ENCODE measurements at regions not wholly inside any gene's neighbourhood (a gene's known extent, or its start where the extent isn't known, plus 50 kb on each side); places are given as distances from the start of the nearest gene placed in this dataset.

DNA sequence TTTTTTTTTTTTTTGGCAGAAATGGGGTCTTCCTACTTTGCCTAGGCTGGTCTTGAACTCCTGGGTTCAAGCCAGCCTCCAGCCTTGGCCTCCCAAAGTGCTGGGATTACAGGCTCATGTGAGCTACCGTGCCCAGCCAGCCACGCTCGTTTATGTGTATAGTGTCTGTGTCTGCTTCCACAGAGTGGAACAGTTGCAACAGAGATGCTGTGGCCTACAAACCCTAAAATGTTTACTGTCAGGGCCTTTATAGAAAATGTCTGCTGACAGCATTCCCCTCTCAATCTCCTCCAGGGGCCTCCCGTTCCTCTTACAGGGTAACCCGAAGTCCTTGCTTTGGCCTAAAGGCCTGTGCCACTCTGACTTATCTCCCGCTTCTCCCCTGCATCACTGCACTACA, 87.6 kb upstream of the LEP start:
- H3K27ac Mint-ChIP-seq: no peak overlapping the region
- H3K36me3 Mint-ChIP-seq: no peaks in the 10 kb centered on the region
- no peaks in the 10 kb centered on the region for H3K4me1 Mint-ChIP-seq
- DNase-seq (ENCODE audit: low spot score in 2 of 2, unreplicated experiment in 2 of 2): no peak
- H3K9me3 Mint-ChIP-seq: no peaks in the 10 kb centered on the region
- TF ChIP-seq, protein P1, sequence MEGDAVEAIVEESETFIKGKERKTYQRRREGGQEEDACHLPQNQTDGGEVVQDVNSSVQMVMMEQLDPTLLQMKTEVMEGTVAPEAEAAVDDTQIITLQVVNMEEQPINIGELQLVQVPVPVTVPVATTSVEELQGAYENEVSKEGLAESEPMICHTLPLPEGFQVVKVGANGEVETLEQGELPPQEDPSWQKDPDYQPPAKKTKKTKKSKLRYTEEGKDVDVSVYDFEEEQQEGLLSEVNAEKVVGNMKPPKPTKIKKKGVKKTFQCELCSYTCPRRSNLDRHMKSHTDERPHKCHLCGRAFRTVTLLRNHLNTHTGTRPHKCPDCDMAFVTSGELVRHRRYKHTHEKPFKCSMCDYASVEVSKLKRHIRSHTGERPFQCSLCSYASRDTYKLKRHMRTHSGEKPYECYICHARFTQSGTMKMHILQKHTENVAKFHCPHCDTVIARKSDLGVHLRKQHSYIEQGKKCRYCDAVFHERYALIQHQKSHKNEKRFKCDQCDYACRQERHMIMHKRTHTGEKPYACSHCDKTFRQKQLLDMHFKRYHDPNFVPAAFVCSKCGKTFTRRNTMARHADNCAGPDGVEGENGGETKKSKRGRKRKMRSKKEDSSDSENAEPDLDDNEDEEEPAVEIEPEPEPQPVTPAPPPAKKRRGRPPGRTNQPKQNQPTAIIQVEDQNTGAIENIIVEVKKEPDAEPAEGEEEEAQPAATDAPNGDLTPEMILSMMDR (IDR thresholded peaks at IDR 0.05; ENCODE audit: unreplicated experiment): no peak
- H3K27me3 Mint-ChIP-seq (ENCODE audit: low read depth): peaks cover 81% of the 10 kb centered on the region
- no peak overlapping the region for H3K4me3 Mint-ChIP-seq

DNA sequence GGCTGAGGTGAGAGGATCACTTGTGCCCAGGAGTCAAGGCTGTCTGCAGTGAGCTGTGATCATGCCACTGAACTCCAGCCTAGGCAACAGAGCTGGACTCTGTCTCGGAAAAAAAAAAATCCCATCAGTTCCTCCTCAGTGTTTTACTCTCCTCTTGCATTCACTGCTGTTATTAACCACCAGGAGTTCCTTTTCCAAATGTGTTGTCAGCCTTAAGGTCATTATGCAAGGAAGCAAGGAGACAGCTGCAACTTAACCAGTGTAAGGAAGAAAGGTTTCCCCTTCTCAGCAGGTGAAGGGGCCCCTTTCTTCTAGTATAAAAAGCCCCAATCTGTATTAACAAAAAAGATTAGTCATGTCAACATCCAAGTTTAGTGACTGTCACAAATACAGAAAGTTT, 86.6 kb upstream of the LEP start:
- H3K36me3 Mint-ChIP-seq: no peaks in the 10 kb centered on the region

DNA sequence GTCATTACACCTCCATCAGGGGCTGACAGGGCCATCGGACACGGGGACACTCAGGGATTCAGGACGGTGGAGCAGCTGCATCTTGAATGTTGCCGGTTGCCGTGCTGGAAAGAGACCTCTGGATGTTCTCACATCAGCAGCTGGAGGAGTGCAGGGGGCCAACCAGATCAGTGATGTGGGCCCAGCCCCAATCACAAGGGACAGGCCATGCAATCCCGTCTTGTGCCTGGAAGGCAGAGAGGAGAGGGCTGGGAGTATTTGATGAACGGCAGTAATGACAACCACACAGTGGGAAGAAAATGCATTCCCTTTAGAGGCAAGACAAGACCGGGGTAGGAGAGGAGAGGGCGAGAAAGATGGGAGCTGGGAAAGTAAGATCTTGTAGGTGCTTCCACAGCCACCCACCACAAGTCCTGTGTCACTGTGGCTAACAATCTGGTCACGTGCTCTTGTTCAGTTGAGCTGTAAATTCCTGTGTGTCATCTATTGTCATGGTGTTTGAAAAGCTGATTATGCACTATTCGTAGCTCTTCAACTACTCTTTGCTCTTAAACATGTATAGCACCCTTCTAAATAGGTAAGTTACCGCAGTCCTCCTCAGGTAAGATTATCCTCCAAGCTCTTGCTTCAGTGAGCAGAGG, 85.9 kb upstream of the LEP start:
- H3K4me3 Mint-ChIP-seq: no peak overlapping the region
- no peaks in the 10 kb centered on the region for H3K9me3 Mint-ChIP-seq
- H3K4me1 Mint-ChIP-seq: no peaks in the 10 kb centered on the region
- TF ChIP-seq, protein P1 (IDR thresholded peaks at IDR 0.05; ENCODE audit: unreplicated experiment): no peak
- H3K36me3 Mint-ChIP-seq: no peaks in the 10 kb centered on the region
- H3K27me3 Mint-ChIP-seq (ENCODE audit: low read depth): peaks cover 80% of the 10 kb centered on the region
- DNase-seq (ENCODE audit: low spot score in 2 of 2, unreplicated experiment in 2 of 2): no peak
- no peak overlapping the region for H3K27ac Mint-ChIP-seq

More for the DNA sequence above, 86.6 kb upstream of the LEP start:
- Mint-ChIP-seq H3K9me3 (no peaks in the 10 kb centered on the region), H3K4me1 (no peaks in the 10 kb centered on the region), H3K4me3 (no peak overlapping the region), H3K27ac (no peak overlapping the region), H3K27me3 (ENCODE audit: low read depth) (peaks cover 78% of the 10 kb centered on the region)
- TF ChIP-seq, protein P1 (IDR thresholded peaks at IDR 0.05; ENCODE audit: unreplicated experiment): no peak
- DNase-seq (ENCODE audit: low spot score in 2 of 2, unreplicated experiment in 2 of 2): no peak

DNA sequence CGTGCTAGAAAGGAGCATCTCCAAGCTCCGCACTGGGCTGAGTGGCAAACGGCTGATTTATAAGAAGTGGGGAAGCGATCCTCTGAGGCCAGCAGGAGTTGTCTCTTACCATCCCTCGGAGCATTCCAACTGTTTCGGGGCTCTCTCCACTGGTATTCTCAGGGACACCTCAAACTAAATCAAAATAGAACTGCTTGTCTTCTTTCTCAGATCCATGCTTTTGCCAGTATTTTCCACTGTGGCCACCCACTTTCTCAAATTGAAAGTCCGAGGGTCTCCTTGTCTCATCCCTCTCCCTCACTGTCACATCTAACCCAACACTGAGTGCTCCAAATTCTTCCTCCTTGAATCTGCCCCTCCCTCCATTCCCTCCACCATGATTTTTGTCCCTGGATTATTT, 83.2 kb upstream of the LEP start:
- TF ChIP-seq, protein P1 (IDR thresholded peaks at IDR 0.05; ENCODE audit: unreplicated experiment): no peak
- Mint-ChIP-seq H3K4me1 (no peaks in the 10 kb centered on the region), H3K9me3 (no peaks in the 10 kb centered on the region), H3K27me3 (ENCODE audit: low read depth) (peaks cover 79% of the 10 kb centered on the region), H3K36me3 (no peaks in the 10 kb centered on the region), H3K27ac (no peak overlapping the region), H3K4me3 (no peak overlapping the region)
- DNase-seq (ENCODE audit: low spot score in 2 of 2, unreplicated experiment in 2 of 2): no peak

DNA sequence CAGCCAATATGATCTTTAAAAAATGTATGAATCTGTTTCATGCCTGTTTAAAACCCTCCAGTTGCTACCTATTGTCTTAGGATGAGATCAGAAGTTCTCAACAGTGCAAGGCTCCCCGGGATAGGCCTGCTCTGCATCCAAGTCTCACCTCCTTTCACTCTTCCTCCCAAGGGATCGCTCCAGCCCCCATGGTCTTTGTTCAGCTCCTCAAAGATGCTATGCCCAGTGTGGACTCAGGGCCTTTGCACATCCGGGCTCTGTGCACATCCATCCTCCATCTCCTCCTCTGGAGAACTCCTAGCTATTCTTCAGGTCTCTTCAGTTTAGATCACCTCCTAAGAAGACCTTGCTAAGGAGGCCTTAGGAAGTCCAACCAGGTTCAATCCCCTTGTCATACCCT, 82.7 kb upstream of the LEP start:
- no peak for DNase-seq (ENCODE audit: low spot score in 2 of 2, unreplicated experiment in 2 of 2)
- Mint-ChIP-seq H3K27me3 (ENCODE audit: low read depth) (peaks cover 84% of the 10 kb centered on the region), H3K4me1 (no peaks in the 10 kb centered on the region), H3K9me3 (no peaks in the 10 kb centered on the region), H3K27ac (no peak overlapping the region), H3K4me3 (no peak overlapping the region), H3K36me3 (no peaks in the 10 kb centered on the region)
- TF ChIP-seq, protein P1 (IDR thresholded peaks at IDR 0.05; ENCODE audit: unreplicated experiment): no peak

DNA sequence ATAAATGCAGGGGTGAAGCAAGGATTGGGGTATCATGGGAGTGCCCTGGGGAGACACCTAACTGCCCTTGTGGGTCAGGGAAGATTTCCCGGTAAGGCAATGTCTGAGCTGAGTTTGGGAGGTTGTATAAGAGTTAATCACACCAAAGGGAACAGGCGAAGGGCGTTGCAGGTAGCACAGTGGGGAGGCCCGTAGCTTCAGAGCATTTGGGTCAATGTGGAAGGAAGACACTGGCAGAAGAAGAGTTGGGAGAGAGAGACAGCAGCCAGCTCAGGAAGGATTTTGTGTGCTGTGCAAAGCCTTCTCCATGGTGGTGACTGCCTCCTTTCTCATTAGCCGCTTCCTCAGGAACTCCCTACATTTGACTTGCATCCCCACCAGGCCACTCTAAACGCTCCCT, 80.8 kb upstream of the LEP start:
- H3K27me3 Mint-ChIP-seq (ENCODE audit: low read depth): peaks cover 86% of the 10 kb centered on the region
- TF ChIP-seq, protein P1 (IDR thresholded peaks at IDR 0.05; ENCODE audit: unreplicated experiment): no peak
- H3K4me1 Mint-ChIP-seq: peaks cover 9% of the 10 kb centered on the region
- DNase-seq (ENCODE audit: low spot score in 2 of 2, unreplicated experiment in 2 of 2): no peak
- H3K4me3 Mint-ChIP-seq: no peak overlapping the region
- no peak overlapping the region for H3K27ac Mint-ChIP-seq
- no peaks in the 10 kb centered on the region for H3K36me3 Mint-ChIP-seq
- no peaks in the 10 kb centered on the region for H3K9me3 Mint-ChIP-seq
